Cardiac fibroblast (primary cell): ENCODE measurements at regions not wholly inside any gene's neighbourhood (a gene's known extent, or its start where the extent isn't known, plus 50 kb on each side); places are given as distances from the start of the nearest gene placed in this dataset.

ENCODE experiments used
- DNase-seq, 2 donors: peaks; one replicate each; pipeline versions ENCODE4 v3.0.0 to v3.0.0-alpha.2; 2010; ENCODE audit warnings: low read depth in 2 of 2
- H3K4me3 ChIP-seq, 2 donors: replicated peaks in 1 of 2; 1 replicate in 1 of 2; 2 replicates in 1 of 2; pipeline ENCODE4 v1.5.1; 2011; ENCODE audit warnings: low read depth in 2 of 2, low read length in 2 of 2, mild to moderate bottlenecking in 2 of 2, moderate library complexity in 1 of 2
- CTCF ChIP-seq: IDR thresholded peaks from one replicate; pipeline ENCODE4 v1.5.1; 2011; ENCODE audit warnings: low read depth, mild to moderate bottlenecking, low read length, inconsistent platforms

- DNase-seq: no peak
- no peak for TF ChIP-seq CTCF
- no peak overlapping the region for H3K4me3 ChIP-seq
Measured at GRCh38 chr13:84249463-84249862, 367.2 kb upstream of the SLITRK1 start.

- no peak for TF ChIP-seq CTCF
- DNase-seq: no peak
- H3K4me3 ChIP-seq: no peak overlapping the region
Measured at GRCh38 chr13:84243340-84243739, 361.1 kb upstream of the SLITRK1 start.

- no peak overlapping the region for H3K4me3 ChIP-seq
- DNase-seq: no peak
- no peak for TF ChIP-seq CTCF
Measured at GRCh38 chr13:84239032-84239431, 356.8 kb upstream of the SLITRK1 start.

- H3K4me3 ChIP-seq: no peak overlapping the region
- DNase-seq: no peak
- no peak for TF ChIP-seq CTCF
Measured at GRCh38 chr13:84238381-84238780, 356.1 kb upstream of the SLITRK1 start.

GRCh38 chr13:84237143-84237542, 354.9 kb upstream of the SLITRK1 start:
- TF ChIP-seq CTCF: no peak
- no peak for DNase-seq
- no peak overlapping the region for H3K4me3 ChIP-seq

- no peak for DNase-seq
- no peak overlapping the region for H3K4me3 ChIP-seq
- TF ChIP-seq CTCF: no peak
Measured at GRCh38 chr13:84234416-84234815, 352.1 kb upstream of the SLITRK1 start.

GRCh38 chr13:84230568-84230967, 348.3 kb upstream of the SLITRK1 start:
- no peak for DNase-seq
- TF ChIP-seq CTCF: no peak
- no peak overlapping the region for H3K4me3 ChIP-seq
